Skeletal muscle satellite cell (primary cell): ENCODE measurements at regions not wholly inside any gene's neighbourhood (a gene's known extent, or its start where the extent isn't known, plus 50 kb on each side); places are given as distances from the start of the nearest gene placed in this dataset.
A peak's percentile ranks its signal among the peaks of the same experiment; 100 is the strongest.

Experiments used
- H3K27me3 ChIP-seq: 2 replicates; pipeline ENCODE4 v1.7.0; 2013; ENCODE audit warnings: low read length; ENCODE audit not compliant: control insufficient read depth, insufficient read depth
- H3K36me3 ChIP-seq: 2 replicates; pipeline ENCODE4 v1.7.0; 2013; ENCODE audit warnings: mild to moderate bottlenecking, control low read depth, low read length; ENCODE audit not compliant: insufficient read depth
- H3K4me1 ChIP-seq: 2 replicates; pipeline ENCODE4 v1.7.0; 2013; ENCODE audit warnings: low read length; ENCODE audit not compliant: control insufficient read depth, insufficient read depth
- H3K4me2 ChIP-seq: 2 replicates; pipeline ENCODE4 v1.7.0; 2013; ENCODE audit warnings: mild to moderate bottlenecking, low read length
- H3K4me3 ChIP-seq: 2 replicates; pipeline ENCODE4 v1.7.0; 2013; ENCODE audit warnings: low read length
- H3K9ac ChIP-seq: 2 replicates; pipeline ENCODE4 v1.7.0; 2013; ENCODE audit warnings: mild to moderate bottlenecking, low read depth, low read length, moderate library complexity
- H3K9me3 ChIP-seq: replicated peaks from 2 replicates; pipeline ENCODE4 v1.7.0; 2013; ENCODE audit warnings: mild to moderate bottlenecking, control low read depth, low read length

DNA sequence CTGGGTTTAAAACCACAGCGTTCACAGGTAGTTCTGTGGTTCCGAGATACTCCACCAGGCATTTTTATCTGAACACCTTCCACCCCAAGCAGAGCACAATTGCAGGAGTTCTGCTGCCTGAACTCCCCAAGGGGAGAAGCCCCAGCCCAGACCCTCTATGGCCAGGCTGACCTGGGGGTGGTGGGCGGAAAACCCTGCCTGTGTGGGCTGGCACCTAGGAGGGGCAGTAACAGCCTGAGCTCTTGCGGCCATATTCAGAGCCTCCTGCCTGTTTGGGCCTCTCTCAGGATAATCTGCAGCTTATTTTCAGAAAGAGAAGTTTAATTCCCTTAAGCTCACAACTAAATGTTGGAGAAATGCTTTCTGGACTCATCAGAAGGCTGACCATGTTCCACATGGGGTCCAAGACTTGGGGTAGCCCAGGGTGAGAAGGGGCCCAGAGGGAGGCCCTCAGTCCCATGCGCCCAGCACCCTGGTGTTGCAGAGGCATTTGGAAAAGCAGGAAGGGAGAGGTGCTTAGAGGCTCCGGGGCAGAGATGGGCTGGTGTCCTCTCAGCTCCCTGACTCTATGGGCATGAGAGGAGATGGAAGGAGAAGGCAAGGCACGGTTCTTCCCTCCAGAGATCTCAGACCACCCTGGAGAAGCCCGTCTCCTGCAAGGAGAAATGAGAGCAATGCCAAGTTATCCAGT is 195.6 kb upstream of the TPM1 start:
- Histone ChIP-seq H3K9me3 (peaks cover 4% of the 10 kb centered on the region), H3K4me1 (peaks cover 54% of the 10 kb centered on the region), H3K4me2 (no peak overlapping the region), H3K4me3 (no peak overlapping the region), H3K27me3 (no peaks in the 10 kb centered on the region), H3K36me3 (no peaks in the 10 kb centered on the region), H3K9ac (no peak overlapping the region)

DNA sequence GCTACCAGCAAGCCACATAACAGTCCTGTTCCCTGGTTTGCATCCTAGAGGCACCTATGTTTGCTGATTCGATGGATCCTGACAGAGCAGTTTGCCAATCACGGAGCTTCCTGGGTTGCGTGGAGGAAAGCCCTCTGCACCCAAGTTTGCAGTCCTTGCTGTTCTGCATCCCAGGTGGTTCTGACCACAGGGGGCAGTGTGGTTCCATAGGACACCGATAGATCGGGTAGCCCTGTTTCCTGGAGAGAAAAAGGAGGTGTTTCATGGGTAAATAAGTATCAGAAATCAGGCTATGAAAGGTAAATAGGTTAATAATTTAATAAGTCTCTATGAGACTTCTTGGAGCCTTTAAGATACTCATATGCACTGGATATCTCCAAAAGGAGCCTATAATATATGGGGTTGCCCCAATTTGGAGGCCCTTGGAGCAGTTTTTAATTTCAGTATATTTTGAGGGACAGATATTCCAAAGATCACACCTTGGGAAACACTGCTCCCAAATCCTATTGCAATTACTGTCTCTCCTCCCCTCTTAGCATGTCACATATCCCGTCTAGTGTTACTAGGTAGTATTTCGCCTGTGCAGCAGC is 194.6 kb upstream of the TPM1 start:
- Histone ChIP-seq H3K4me1 (peaks cover 61% of the 10 kb centered on the region), H3K27me3 (no peaks in the 10 kb centered on the region), H3K4me2 (no peak overlapping the region), H3K9ac (peak overlapping the region; percentile 27), H3K36me3 (no peaks in the 10 kb centered on the region), H3K4me3 (no peak overlapping the region), H3K9me3 (peaks cover 4% of the 10 kb centered on the region)

DNA sequence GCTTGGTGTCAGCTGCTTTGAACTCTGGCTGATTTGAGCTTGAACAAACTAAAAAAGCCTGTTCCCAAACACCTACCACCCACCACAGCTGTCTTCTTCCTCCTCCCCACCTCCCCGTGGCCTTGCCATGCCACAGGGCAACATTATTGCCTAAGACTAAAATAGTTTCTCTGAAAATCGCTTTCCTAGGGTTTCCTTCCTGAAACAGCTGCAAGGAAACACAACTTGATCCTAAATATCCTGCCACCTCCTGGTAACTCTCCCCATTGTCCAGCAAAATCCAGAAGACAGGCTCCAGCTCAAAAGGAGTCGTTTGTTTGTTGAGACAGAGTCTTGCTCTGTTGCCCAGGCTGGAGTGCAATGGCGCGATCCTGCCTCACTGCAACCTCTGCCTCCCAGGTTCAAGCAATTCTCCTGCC is 193.9 kb upstream of the TPM1 start:
- Histone ChIP-seq H3K4me1 (peaks cover 66% of the 10 kb centered on the region), H3K4me3 (no peak overlapping the region), H3K27me3 (no peaks in the 10 kb centered on the region), H3K4me2 (no peak overlapping the region), H3K9me3 (peaks cover 4% of the 10 kb centered on the region), H3K36me3 (no peaks in the 10 kb centered on the region), H3K9ac (peak overlapping the region; percentile 27)

DNA sequence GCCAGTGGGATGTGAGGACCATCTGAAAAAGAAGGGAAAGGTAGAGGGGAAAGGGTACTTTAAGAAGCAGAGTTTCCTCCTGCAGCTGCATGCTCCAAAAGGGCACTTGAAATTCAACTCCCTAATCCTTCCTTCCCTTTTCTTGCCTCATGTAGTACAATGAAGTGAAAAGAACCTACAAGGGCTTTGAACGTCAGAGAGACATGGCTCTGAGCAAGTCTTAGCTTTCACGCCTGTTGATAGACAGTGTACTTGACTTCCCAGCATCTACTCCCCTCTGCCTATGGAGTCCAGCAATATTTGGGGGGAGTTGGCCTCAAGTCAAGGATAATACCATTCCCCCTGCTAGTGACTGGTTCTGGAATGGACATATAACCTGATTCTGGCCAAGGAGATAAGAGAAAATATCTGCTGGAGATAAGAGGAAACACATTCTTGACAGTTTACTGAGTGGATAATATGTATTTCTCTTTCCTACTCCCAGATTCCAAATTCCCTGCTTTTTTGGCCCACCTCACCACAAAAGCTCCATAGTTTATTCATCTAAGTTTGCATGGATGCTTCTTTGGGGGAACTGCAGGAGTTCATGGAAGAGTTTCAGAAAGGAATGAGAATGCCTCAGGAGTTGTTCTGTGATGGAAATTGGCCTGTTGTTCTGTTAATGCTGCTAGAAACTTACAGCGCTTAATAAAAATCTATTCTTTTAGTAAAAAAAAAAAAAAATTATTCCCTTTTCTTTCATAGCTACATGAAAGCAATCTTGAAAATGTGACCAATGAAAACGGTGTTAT is 193.0 kb upstream of the TPM1 start:
- Histone ChIP-seq H3K9me3 (peaks cover 4% of the 10 kb centered on the region), H3K27me3 (no peaks in the 10 kb centered on the region), H3K4me2 (no peak overlapping the region), H3K4me3 (no peak overlapping the region), H3K4me1 (peaks cover 70% of the 10 kb centered on the region), H3K9ac (peak overlapping the region; percentile 5), H3K36me3 (no peaks in the 10 kb centered on the region)

DNA sequence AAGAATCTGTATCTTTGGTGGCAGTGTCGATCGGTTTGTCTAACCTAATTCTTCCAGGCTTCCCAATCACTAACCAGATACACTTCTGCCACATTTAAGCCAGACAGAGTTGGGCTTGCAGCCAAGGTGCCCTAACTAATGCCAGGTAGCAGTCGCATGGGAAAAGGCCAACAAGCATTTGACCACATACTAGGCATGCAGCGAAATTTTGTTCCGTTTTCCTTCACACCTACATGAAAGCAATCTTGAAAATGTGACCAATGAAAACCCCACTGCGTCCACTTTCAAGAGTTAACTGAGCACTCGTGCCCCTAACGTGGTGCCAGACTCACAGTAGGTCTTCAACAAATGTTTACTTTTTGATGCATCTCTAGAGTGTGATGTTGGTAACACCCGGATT is 192.2 kb upstream of the TPM1 start:
- Histone ChIP-seq H3K9me3 (peaks cover 4% of the 10 kb centered on the region), H3K4me1 (peaks cover 62% of the 10 kb centered on the region), H3K4me3 (no peak overlapping the region), H3K27me3 (no peaks in the 10 kb centered on the region), H3K36me3 (no peaks in the 10 kb centered on the region), H3K9ac (peak overlapping the region; percentile 46), H3K4me2 (peak overlapping the region; percentile 61)

DNA sequence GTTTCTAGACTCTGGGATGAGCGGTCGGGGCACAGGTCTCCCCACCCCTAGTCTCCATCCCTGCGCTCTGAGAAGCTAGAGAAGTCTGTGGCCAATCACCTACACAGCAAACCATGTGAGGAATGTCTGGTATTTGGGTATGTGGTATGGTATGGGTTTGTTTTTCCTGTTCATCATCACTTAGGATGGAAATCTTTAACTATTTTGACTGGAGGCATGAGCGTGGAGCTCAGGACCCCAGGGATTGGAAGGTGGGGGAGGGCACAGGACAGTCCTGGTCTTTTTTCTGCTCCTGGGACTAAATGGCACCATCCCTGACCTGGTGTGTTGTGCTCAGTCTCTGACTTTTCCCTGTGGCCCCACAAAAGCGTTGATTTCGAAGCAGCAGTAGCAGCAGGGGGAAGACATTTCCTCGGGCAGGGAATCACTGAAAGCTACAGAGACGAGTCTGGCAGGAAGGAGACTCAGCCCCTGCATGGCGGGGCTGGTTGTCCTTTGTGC is 191.7 kb upstream of the TPM1 start:
- Histone ChIP-seq H3K9ac (peak overlapping the region; percentile 66), H3K4me2 (peak overlapping the region; percentile 61), H3K4me1 (peaks cover 57% of the 10 kb centered on the region), H3K4me3 (no peak overlapping the region), H3K9me3 (peaks cover 4% of the 10 kb centered on the region), H3K36me3 (no peaks in the 10 kb centered on the region), H3K27me3 (no peaks in the 10 kb centered on the region)

DNA sequence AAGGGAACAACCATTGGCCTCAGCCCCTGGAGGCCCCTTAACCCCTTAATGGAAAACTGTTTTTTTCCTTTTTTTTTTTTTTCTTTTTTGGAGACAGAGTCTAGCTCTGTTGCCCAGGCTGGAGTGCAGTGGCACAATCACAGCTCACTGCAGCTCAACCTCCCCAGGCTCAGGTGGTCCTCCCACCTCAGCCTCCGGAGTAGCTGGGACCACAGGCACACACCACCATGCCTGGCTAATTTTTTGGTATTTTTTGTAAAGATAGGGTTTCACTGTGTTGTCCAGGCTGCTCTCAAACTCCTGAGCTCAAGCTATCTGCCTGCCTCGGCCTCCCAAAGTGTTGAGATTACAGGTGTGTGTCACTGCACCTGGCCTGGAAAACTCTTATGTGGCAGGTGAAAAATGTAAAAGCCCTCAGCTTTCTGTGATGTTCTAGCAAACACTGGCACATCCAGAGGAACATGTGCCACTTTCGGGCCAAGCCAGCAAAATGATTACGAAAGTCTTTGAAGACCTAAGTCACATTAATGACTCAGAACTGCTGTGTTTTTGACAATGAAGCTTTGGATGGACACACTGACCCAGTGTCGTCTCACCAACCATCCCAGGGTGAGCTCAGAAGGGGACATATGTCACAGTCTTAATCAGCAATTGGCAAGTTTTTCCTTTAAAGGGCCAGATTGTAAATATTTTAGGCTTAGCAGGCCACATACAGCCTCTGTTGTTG is 189.3 kb upstream of the TPM1 start:
- no peak overlapping the region for H3K9ac ChIP-seq
- no peaks in the 10 kb centered on the region for H3K27me3 ChIP-seq
- H3K9me3 ChIP-seq = no peaks in the 10 kb centered on the region
- no peak overlapping the region for H3K4me3 ChIP-seq
- H3K36me3 ChIP-seq = no peaks in the 10 kb centered on the region
- H3K4me2 ChIP-seq = no peak overlapping the region
- H3K4me1 ChIP-seq = peaks cover 49% of the 10 kb centered on the region

DNA sequence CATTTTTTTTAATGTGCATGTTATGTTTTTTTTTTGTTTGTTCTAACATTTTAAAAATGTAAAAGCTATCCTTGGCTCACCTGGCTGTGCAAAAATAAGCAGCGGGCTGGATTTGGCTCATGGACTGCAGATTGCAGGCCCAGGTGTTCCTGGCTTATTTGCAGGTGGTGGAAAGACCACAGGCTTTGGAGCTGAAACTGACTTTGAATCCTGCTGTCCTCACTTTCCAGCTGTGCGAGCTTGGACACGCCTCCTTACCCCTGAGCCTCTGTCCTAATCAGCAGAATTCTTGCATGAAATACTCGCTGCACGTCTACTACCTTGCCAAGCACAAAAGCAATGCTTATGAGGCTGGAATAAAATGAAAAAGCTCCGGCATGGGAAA is 188.7 kb upstream of the TPM1 start:
- H3K4me1 ChIP-seq = peaks cover 44% of the 10 kb centered on the region
- H3K9ac ChIP-seq = no peak overlapping the region
- no peak overlapping the region for H3K4me2 ChIP-seq
- no peaks in the 10 kb centered on the region for H3K9me3 ChIP-seq
- H3K36me3 ChIP-seq = no peaks in the 10 kb centered on the region
- no peak overlapping the region for H3K4me3 ChIP-seq
- no peaks in the 10 kb centered on the region for H3K27me3 ChIP-seq

DNA sequence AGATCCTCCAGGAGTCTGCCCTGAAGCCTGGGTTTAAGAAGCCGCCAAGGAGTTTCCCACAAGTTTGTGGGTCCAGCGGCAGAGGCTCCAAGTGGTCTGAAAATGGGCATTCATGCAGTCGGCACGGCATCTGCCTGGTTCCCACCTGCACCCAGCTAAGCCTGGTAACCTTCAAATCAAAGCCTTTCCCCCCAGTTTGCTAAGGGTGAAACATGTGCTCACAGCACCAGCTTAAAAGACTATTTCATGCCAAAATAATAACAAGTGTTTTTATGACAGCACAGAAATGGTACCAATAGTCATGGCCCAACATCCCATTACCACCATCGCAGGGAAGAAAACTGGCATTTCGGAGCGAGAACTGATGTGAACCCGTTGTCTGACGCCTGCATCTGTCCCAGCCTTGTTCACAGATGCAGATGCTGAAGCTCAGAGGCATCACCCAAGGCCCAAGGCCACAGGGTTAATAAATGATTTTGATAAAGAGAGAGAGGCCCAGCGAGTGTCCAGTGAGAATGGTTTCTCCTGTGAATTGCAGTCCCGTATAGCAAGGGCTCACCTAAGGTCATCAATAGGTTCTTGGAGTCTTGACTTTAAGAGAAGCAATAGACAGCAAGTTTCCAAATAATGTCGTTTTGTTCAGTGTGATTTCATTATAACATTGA is 188.0 kb upstream of the TPM1 start:
- Histone ChIP-seq H3K9ac (no peak overlapping the region), H3K36me3 (no peaks in the 10 kb centered on the region), H3K27me3 (no peaks in the 10 kb centered on the region), H3K4me3 (no peak overlapping the region), H3K9me3 (no peaks in the 10 kb centered on the region), H3K4me2 (no peak overlapping the region), H3K4me1 (peaks cover 37% of the 10 kb centered on the region)

DNA sequence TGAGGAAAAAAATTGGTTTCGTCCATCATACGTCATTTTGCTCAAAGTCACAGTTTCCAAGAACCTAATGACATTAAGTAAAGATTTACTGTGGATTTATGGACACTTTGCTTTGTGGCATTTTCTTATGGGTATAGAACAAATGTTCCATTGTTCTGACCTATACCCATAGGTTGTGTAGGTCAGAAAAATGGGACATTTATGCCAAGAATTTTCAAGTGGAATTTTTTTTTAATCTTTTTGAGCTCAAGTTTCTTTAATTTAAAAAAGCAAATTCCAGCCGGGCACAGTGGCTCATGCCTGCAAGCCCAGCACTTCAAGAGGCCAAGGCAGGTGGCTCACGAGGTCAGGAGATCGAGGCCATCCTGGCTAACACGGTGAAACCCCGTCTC is 187.5 kb upstream of the TPM1 start:
- Histone ChIP-seq H3K4me1 (peaks cover 32% of the 10 kb centered on the region), H3K4me2 (no peak overlapping the region), H3K4me3 (no peak overlapping the region), H3K27me3 (no peaks in the 10 kb centered on the region), H3K36me3 (no peaks in the 10 kb centered on the region), H3K9me3 (no peaks in the 10 kb centered on the region), H3K9ac (no peak overlapping the region)
